K562 (cell line): ENCODE measurements at regions not wholly inside any gene's neighbourhood (a gene's known extent, or its start where the extent isn't known, plus 50 kb on each side); places are given as distances from the start of the nearest gene placed in this dataset.

ENCODE experiments used
- ATAC-seq: fragments of 200-7000 bp; cut with Tn5 transposase; 3 replicates; pipeline ENCODE4 v1.9.1; 2020; ENCODE audit warnings: moderate library complexity
- BruUV-seq: library from RNA; stranded (reverse); fragments of 400-500 nt; replicated peaks from 2 replicates; lab custom pipeline; 2021; lab: Mats Ljungman, UMichigan
- CTCF ChIA-PET: fragments of 300-600 bp; formaldehyde crosslinking; extraction: SDS; loops from one replicate; lab custom pipeline; 2021; ENCODE audit warnings: low intra/inter-chr PET ratio; lab: Yijun Ruan, JAX
- POLR2A ChIA-PET: fragments of 300-600, 350-650 bp; sonication (Branson Sonifier 250); formaldehyde crosslinking; extraction: SDS; loops from one replicate; lab custom pipeline; 2021; ENCODE audit warnings: antibody characterized with exemption, inconsistent platforms; lab: Yijun Ruan, JAX
- DNase-seq, 4 experiments: peaks; one replicate each; pipeline versions ENCODE4 v3.0.0 to v3.0.0-alpha.2; 2011 to 2018; ENCODE audit warnings: low spot score in 3 of 4, mixed read lengths in 3 of 4; ENCODE audit errors: extremely low read depth in 1 of 4
- FAIRE-seq: peaks from 2 replicates; lab custom pipeline; 2011; peaks lifted over from hg19 to GRCh38; lab: Jason Lieb, UNC
- H2AFZ ChIP-seq: 2 replicates; pipeline ENCODE4 v1.6.0; 2011; ENCODE audit warnings: low read depth, low read length, control low read depth, inconsistent platforms
- H3K27ac ChIP-seq: fragments of 200-600 bp; 3 replicates; pipeline ENCODE4 v1.8.0; 2011; ENCODE audit warnings: low read depth, mild to moderate bottlenecking, control low read depth, inconsistent platforms, low read length, moderate library complexity, mixed read lengths; ENCODE audit errors: extremely low read depth
- H3K27me3 ChIP-seq, 2 experiments: fragments of 300-600 bp in 1 of 2; 2 replicates in 1 of 2; 3 replicates in 1 of 2; pipeline versions ENCODE4 v1.6.0 to v1.8.0; 2011; ENCODE audit warnings: inconsistent platforms in 2 of 2, low read length in 2 of 2, mild to moderate bottlenecking in 1 of 2, mixed read lengths in 1 of 2, moderate library complexity in 1 of 2; ENCODE audit not compliant: control insufficient read depth in 2 of 2, insufficient read depth in 2 of 2
- H3K36me3 ChIP-seq: fragments of 300-600 bp; 3 replicates; pipeline ENCODE4 v1.8.0; 2011; ENCODE audit warnings: mild to moderate bottlenecking, low read length, inconsistent platforms; ENCODE audit not compliant: control insufficient read depth, insufficient read depth
- H3K4me1 ChIP-seq, 2 experiments: fragments of 200-600 bp in 1 of 2; replicated peaks in 1 of 2; 2 replicates in 1 of 2; 3 replicates in 1 of 2; pipeline versions ENCODE4 v1.5.1 to v1.8.0; 2011; ENCODE audit warnings: inconsistent platforms in 2 of 2, low read length in 2 of 2, mild to moderate bottlenecking in 1 of 2, mixed read lengths in 1 of 2, moderate library complexity in 1 of 2; ENCODE audit not compliant: control insufficient read depth in 2 of 2, insufficient read depth in 2 of 2
- H3K4me2 ChIP-seq: 2 replicates; pipeline ENCODE4 v1.6.1; 2011; ENCODE audit warnings: low read length, control low read depth, inconsistent platforms, mixed read lengths; ENCODE audit not compliant: insufficient read depth
- H3K4me3 ChIP-seq: fragments of 200-600 bp; sonication (generic), shearing (Covaris generic); 2 replicates; pipeline ENCODE4 v1.5.1; 2016; ENCODE audit warnings: control low read depth, inconsistent platforms
- H3K79me2 ChIP-seq: fragments of 200-600 bp; 3 replicates; pipeline ENCODE4 v1.8.0; 2011; ENCODE audit warnings: low read length, inconsistent platforms; ENCODE audit not compliant: control insufficient read depth, insufficient read depth
- H3K9ac ChIP-seq, 2 experiments: 2 replicates each; pipeline versions ENCODE4 v1.6.0 to v1.6.1; 2011; ENCODE audit warnings: low read depth in 2 of 2, low read length in 2 of 2, control low read depth in 1 of 2, inconsistent platforms in 1 of 2, mild to moderate bottlenecking in 1 of 2, mixed read lengths in 1 of 2; ENCODE audit not compliant: insufficient read depth in 1 of 2
- H3K9me1 ChIP-seq: one replicate; pipeline ENCODE4 v1.6.0; 2011; ENCODE audit warnings: inconsistent platforms, mild to moderate bottlenecking, low read length, moderate library complexity; ENCODE audit not compliant: control insufficient read depth, insufficient read depth
- H3K9me3 ChIP-seq: replicated peaks from 2 replicates; pipeline ENCODE4 v1.5.1; 2011; ENCODE audit warnings: low read depth, low read length, inconsistent platforms; ENCODE audit not compliant: control insufficient read depth, insufficient read depth
- H4K20me1 ChIP-seq: replicated peaks from 2 replicates; pipeline ENCODE4 v1.6.1; 2011; ENCODE audit warnings: low read length, inconsistent platforms, mixed read lengths; ENCODE audit not compliant: control insufficient read depth, insufficient read depth
- BCOR ChIP-seq: fragments of 450-650 bp; IDR thresholded peaks from 2 replicates; pipeline ENCODE4 v1.6.1; 2016
- C11orf30 ChIP-seq: fragments of 450-650 bp; IDR thresholded peaks from 2 replicates; pipeline ENCODE4 v1.6.1; 2016; ENCODE audit warnings: low read depth, mild to moderate bottlenecking
- COPS2 ChIP-seq: fragments of 450-650 bp; conservative IDR thresholded peaks from 2 replicates; pipeline ENCODE4 v1.6.1; 2016; ENCODE audit warnings: mild to moderate bottlenecking, moderate library complexity
- CTBP1 ChIP-seq: fragments of 450-650 bp; IDR thresholded peaks from 2 replicates; pipeline ENCODE4 v1.6.1; 2016; ENCODE audit warnings: borderline replicate concordance
- FOXM1 ChIP-seq, 2 experiments: fragments of 450-650 bp in 1 of 2; sonication (generic) in 1 of 2; formaldehyde crosslinking in 1 of 2; IDR thresholded peaks; 2 replicates each; pipeline versions ENCODE4 v1.6.1 to v1.9.0; 2017 to 2022; ENCODE audit warnings: low read depth in 2 of 2, mild to moderate bottlenecking in 2 of 2, missing genetic modification reagents in 1 of 2, moderate library complexity in 1 of 2
- HMBOX1 ChIP-seq: sonication (generic); IDR thresholded peaks from 2 replicates; pipeline ENCODE4 v1.6.1; 2016
- IFI16 ChIP-seq: fragments of 250-450 bp; sonication (Bioruptor Pico); IDR thresholded peaks from 2 replicates; pipeline ENCODE4 v2.1.2; 2022; ENCODE audit warnings: mild to moderate bottlenecking, inconsistent platforms
- MCM2 ChIP-seq: fragments of 450-650 bp; IDR thresholded peaks from 2 replicates; pipeline ENCODE4 v1.6.1; 2017; ENCODE audit warnings: low read depth, mild to moderate bottlenecking
- MLX ChIP-seq, 2 experiments: fragments of 450-650 bp in 1 of 2; sonication (generic) in 1 of 2; formaldehyde crosslinking; conservative IDR thresholded peaks; 2 replicates each; pipeline versions ENCODE4 v1.4.0 to v1.8.1; 2020 to 2022; ENCODE audit warnings: mild to moderate bottlenecking in 1 of 2, missing genetic modification reagents in 1 of 2
- NR2F6 ChIP-seq: fragments of 450-650 bp; formaldehyde crosslinking; IDR thresholded peaks from 2 replicates; pipeline ENCODE4 v1.4.0; 2020; ENCODE audit warnings: mild to moderate bottlenecking
- RBM34 ChIP-seq: fragments of 200-400 bp; formaldehyde crosslinking; IDR thresholded peaks from 2 replicates; pipeline ENCODE4 v1.6.1; 2018; ENCODE audit warnings: low read length, borderline replicate concordance; ENCODE audit not compliant: insufficient read depth
- SMARCC2 ChIP-seq: fragments of 450-650 bp; IDR thresholded peaks from 2 replicates; pipeline ENCODE4 v1.6.1; 2017; ENCODE audit warnings: antibody characterized with exemption, moderate library complexity, mild to moderate bottlenecking, low read depth
- THAP12 ChIP-seq: fragments of 250-450 bp; sonication (Bioruptor Pico); IDR thresholded peaks from 2 replicates; pipeline ENCODE4 v1.9.0; 2021; ENCODE audit warnings: mild to moderate bottlenecking, inconsistent platforms
- ZNF197 ChIP-seq: fragments of 200-800 bp; sonication (Bioruptor generic); IDR thresholded peaks from 2 replicates; pipeline ENCODE4 v1.6.1; 2016; ENCODE audit warnings: low read depth, missing genetic modification characterization, missing compliant biosample characterization
- ZNF41 ChIP-seq: fragments of 250-450 bp; sonication (Bioruptor Pico); conservative IDR thresholded peaks from 2 replicates; pipeline ENCODE4 v1.4.0; 2020; ENCODE audit warnings: mild to moderate bottlenecking
- ZNF445 ChIP-seq: fragments of 250-450 bp; sonication (Bioruptor Pico); IDR thresholded peaks from 2 replicates; pipeline ENCODE4 v1.4.0; 2020; ENCODE audit warnings: low read depth, mild to moderate bottlenecking, moderate library complexity
- ZNF586 ChIP-seq: fragments of 450-650 bp; formaldehyde crosslinking; conservative IDR thresholded peaks from 2 replicates; pipeline ENCODE4 v1.4.0; 2020; ENCODE audit warnings: mild to moderate bottlenecking, moderate library complexity
- ZZZ3 ChIP-seq: fragments of 450-650 bp; IDR thresholded peaks from 2 replicates; pipeline ENCODE4 v1.6.1; 2016; ENCODE audit warnings: antibody characterized with exemption, mild to moderate bottlenecking, moderate library complexity
- WGBS: fragments of 100-300 bp; shearing (Covaris generic); methylation state at CpG from one replicate; pipeline ENCODE4 v1.1.6; 2016; ENCODE audit warnings: low coverage, mixed read lengths; ENCODE audit not compliant: insufficient coverage; ENCODE audit errors: missing lambda C conversion rate; 5-methylcytosine and 5-hydroxymethylcytosine counted together
- in situ Hi-C: fragments of 300-500 bp; cut with MboI; formaldehyde crosslinking; loops from 4 replicates; pipeline ENCODE4 v1.15.0; 2018; ENCODE audit warnings: inconsistent platforms, mixed read lengths
- intact Hi-C: fragments of 100-400 bp; cut with micrococcal nuclease; formaldehyde crosslinking; loops from 2 replicates; pipeline ENCODE4 v1.14.2; 2022

- POLR2A ChIA-PET: interaction anchor here (0.6 to 2.6 kb wide), 7 partner anchors 11 to 182 kb away, joined by 3 to 10 read pairs (median 3); no protein-coding TSS in a partner anchor
- 3% methylated on average over 11 of the region's 11 CpGs for WGBS
- peaks cover 16 to 18% of the 10 kb centered on the region in 2 experiments for H3K4me1 ChIP-seq
- peak; percentile 56; the same call in 1 of the 2 replicates for TF ChIP-seq HMBOX1
- TF ChIP-seq ZNF41 (CRISPR knock-in tag): no peak
- TF ChIP-seq C11orf30: peak; percentile 85
- TF ChIP-seq ZNF445 (CRISPR knock-in tag): no peak
- TF ChIP-seq BCOR: peak; percentile 39; the same call in 1 of the 2 replicates
- TF ChIP-seq ZNF197 (CRISPR knock-in tag): no peak; the same call in 1 of the 2 replicates
- no peak for TF ChIP-seq COPS2
- TF ChIP-seq ZNF586 (CRISPR knock-in tag): no peak
- no peak for TF ChIP-seq ZZZ3
- no peak for TF ChIP-seq IFI16 (CRISPR knock-in tag)
- no peak for TF ChIP-seq NR2F6
- peak; percentile 34; the same call in 1 of the 2 replicates for TF ChIP-seq CTBP1
- no peak for TF ChIP-seq THAP12
- TF ChIP-seq MCM2: no peak
- TF ChIP-seq SMARCC2: peak; percentile 93
- peak; percentile 68 for TF ChIP-seq FOXM1 (IDR thresholded peaks at IDR 0.05; ENCODE audit: low read depth)
- no peak for TF ChIP-seq FOXM1 (CRISPR knock-in tag; IDR thresholded peaks at IDR 0.05; ENCODE audit: low read depth)
- no peak for TF ChIP-seq MLX (CRISPR knock-in tag; conservative IDR thresholded peaks at IDR 0.05)
- no peak for TF ChIP-seq RBM34
Measured at GRCh38 chr7:140275069-140275965, 98.5 kb upstream of the KDM7A start.

More at GRCh38 chr7:140275069-140275965, 98.5 kb upstream of the KDM7A start:
- no TSS peak for BruUV-seq
- Histone ChIP-seq H3K9me1 (no peaks in the 10 kb centered on the region), H3K27me3 (no peaks in the 10 kb centered on the region), H3K27ac (peak overlapping the region; percentile 48; the same call in 1 of the 3 replicates), H3K9ac (peak overlapping the region in 1 of 2 experiments; percentile 47; a peak in 2 of 4 replicates), H2AFZ (peak overlapping the region; percentile 71), H3K4me3 (no peak overlapping the region), H3K9me3 (0 out of 2 replicates have a peak, but pooled peaks cover 3% of the 10 kb centered on the region), H3K4me2 (peak overlapping the region; percentile 68), H4K20me1 (no peaks in the 10 kb centered on the region), H3K36me3 (no peaks in the 10 kb centered on the region), H3K79me2 (no peaks in the 10 kb centered on the region)
- peak; percentile 70 for FAIRE-seq
- CTCF ChIA-PET: interaction anchor here (0.7 to 1.0 kb wide), 2 partner anchors 75 to 100 kb away, joined by 3 to 8 read pairs; no protein-coding TSS in a partner anchor
- ATAC-seq: peak; percentile 86
- peak; percentile 63 to 81 (median 68) for DNase-seq
- intact Hi-C loops (loop anchor here (2.0 kb wide), 1 partner anchor 33 kb away; no protein-coding TSS in a partner anchor), in situ Hi-C loops (no loop called here)
